Epithelial cell of proximal tubule (primary cell): ENCODE measurements at regions not wholly inside any gene's neighbourhood (a gene's known extent, or its start where the extent isn't known, plus 50 kb on each side); places are given as distances from the start of the nearest gene placed in this dataset.

ENCODE experiments used
- DNase-seq: peaks from one replicate; pipeline ENCODE4 v3.0.0-alpha.2; 2011; ENCODE audit warnings: low read depth
- H3K4me3 ChIP-seq: 2 replicates; pipeline ENCODE4 v1.5.1; 2011; ENCODE audit warnings: low read depth, mild to moderate bottlenecking, low read length
- CTCF ChIP-seq: conservative IDR thresholded peaks from 2 replicates; pipeline ENCODE4 v1.5.1; 2012; ENCODE audit warnings: low read depth, mild to moderate bottlenecking, low read length

GRCh38 chr4:81595798-81596610 lies 124.3 kb upstream of the RASGEF1B start:
- DNase-seq = no peak
- no peak for TF ChIP-seq CTCF
- H3K4me3 ChIP-seq = no peak overlapping the region

- no peak for DNase-seq
- TF ChIP-seq CTCF = no peak
- H3K4me3 ChIP-seq = no peak overlapping the region
These were observed 123.6 kb upstream of the RASGEF1B start for GRCh38 chr4:81595287-81595686.

- no peak for TF ChIP-seq CTCF
- H3K4me3 ChIP-seq = no peak overlapping the region
- no peak for DNase-seq
These were observed 122.9 kb upstream of the RASGEF1B start for GRCh38 chr4:81594490-81595159.

GRCh38 chr4:81592701-81593100 lies 121.0 kb upstream of the RASGEF1B start:
- DNase-seq = no peak
- no peak for TF ChIP-seq CTCF
- no peak overlapping the region for H3K4me3 ChIP-seq

GRCh38 chr4:81590596-81590995 lies 118.9 kb upstream of the RASGEF1B start:
- no peak overlapping the region for H3K4me3 ChIP-seq
- DNase-seq = no peak
- no peak for TF ChIP-seq CTCF

GRCh38 chr4:81589262-81589661 lies 117.6 kb upstream of the RASGEF1B start:
- TF ChIP-seq CTCF = no peak
- no peak overlapping the region for H3K4me3 ChIP-seq
- no peak for DNase-seq
